ENCODE measurements at regions not wholly inside any gene's neighbourhood (a gene's known extent, or its start where the extent isn't known, plus 50 kb on each side); places are given as distances from the start of the nearest gene placed in this dataset.
A peak's percentile ranks its signal among the peaks of the same experiment; 100 is the strongest.

GRCh38 chr7:27346531-27347275 is 104.1 kb downstream of the EVX1 start:
- Histone ChIP-seq H3K4me3 (replicated peaks in 1 of 3; ENCODE audit: insufficient read depth in 1 of 3, low read depth in 2 of 3, low read length in 3 of 3) (no peak overlapping the region), H3K4me1 (ENCODE audit: insufficient read depth, low read length) (peaks cover 15% of the 10 kb centered on the region)
- POLR2A ChIA-PET: no interaction called here

More at GRCh38 chr7:27346531-27347275, 104.1 kb downstream of the EVX1 start:
- in situ Hi-C loops (cut with HindIII; ENCODE audit: extremely low pct_ligation_motif_present, low pct_unique_long_range_greater_than_20kb) (no loop called here), intact Hi-C loops (cut with micrococcal nuclease; ENCODE audit: unreplicated experiment) (no loop called here)
- CTCF ChIA-PET (ENCODE audit: low intra/inter-chr PET ratio, low total read pairs): no interaction called here
- ATAC-seq (peak; percentile 79), FAIRE-seq (no peak), DNase-seq (ENCODE audit: low spot score) (peak; percentile 66)
- no TSS peak for BruUV-seq (replicated peaks)
- no peaks in the 10 kb centered on the region for H4K20me1 ChIP-seq (ENCODE audit: insufficient read depth, low read length)
- H3K27ac ChIP-seq (ENCODE audit: extremely low read length, insufficient read depth, low read length): no peak overlapping the region
- H2AFZ ChIP-seq (ENCODE audit: low read length): no peak overlapping the region
- WGBS (ENCODE audit: low lambda C conversion rate): under 1% methylated on average over 10 of the region's 10 CpGs
- H3K9me3 ChIP-seq (ENCODE audit: low read length): no peaks in the 10 kb centered on the region
- no peak overlapping the region for H3K4me2 ChIP-seq (ENCODE audit: low read depth, low read length)
- no peaks in the 10 kb centered on the region for H3K79me2 ChIP-seq (ENCODE audit: insufficient read depth, low read length)
- H3K9ac ChIP-seq (ENCODE audit: insufficient read depth, low read depth, low read length): no peak overlapping the region
- TF ChIP-seq HNF4G (IDR thresholded peaks at IDR 0.05; ENCODE audit: borderline replicate concordance, low read depth, low read length) (no peak), HNF4G (CRISPR knock-in tag; IDR thresholded peaks at IDR 0.05; ENCODE audit: borderline replicate concordance, low read depth) (no peak), ONECUT2 (CRISPR knock-in tag; IDR thresholded peaks at IDR 0.05) (no peak), ZKSCAN8 (CRISPR knock-in tag; IDR thresholded peaks at IDR 0.05; ENCODE audit: borderline replicate concordance) (no peak), ARNT2 (CRISPR knock-in tag; IDR thresholded peaks at IDR 0.05; ENCODE audit: low read depth) (no peak), HNRNPK (IDR thresholded peaks at IDR 0.05; ENCODE audit: low read depth, low read length, poor library complexity, severe bottlenecking) (no peak), ZMAT3 (CRISPR knock-in tag; conservative IDR thresholded peaks at IDR 0.05) (no peak), SATB2 (CRISPR knock-in tag; IDR thresholded peaks at IDR 0.05) (no peak), RARA (CRISPR knock-in tag; IDR thresholded peaks at IDR 0.05) (no peak), KLF9 (CRISPR knock-in tag; IDR thresholded peaks at IDR 0.05; ENCODE audit: low read depth) (no peak), ZBTB33 (CRISPR knock-in tag; IDR thresholded peaks at IDR 0.05) (no peak), PBX2 (CRISPR knock-in tag; IDR thresholded peaks at IDR 0.05) (no peak), ZSCAN29 (CRISPR knock-in tag; conservative IDR thresholded peaks at IDR 0.05) (no peak)
- TF ChIP-seq, protein P1, sequence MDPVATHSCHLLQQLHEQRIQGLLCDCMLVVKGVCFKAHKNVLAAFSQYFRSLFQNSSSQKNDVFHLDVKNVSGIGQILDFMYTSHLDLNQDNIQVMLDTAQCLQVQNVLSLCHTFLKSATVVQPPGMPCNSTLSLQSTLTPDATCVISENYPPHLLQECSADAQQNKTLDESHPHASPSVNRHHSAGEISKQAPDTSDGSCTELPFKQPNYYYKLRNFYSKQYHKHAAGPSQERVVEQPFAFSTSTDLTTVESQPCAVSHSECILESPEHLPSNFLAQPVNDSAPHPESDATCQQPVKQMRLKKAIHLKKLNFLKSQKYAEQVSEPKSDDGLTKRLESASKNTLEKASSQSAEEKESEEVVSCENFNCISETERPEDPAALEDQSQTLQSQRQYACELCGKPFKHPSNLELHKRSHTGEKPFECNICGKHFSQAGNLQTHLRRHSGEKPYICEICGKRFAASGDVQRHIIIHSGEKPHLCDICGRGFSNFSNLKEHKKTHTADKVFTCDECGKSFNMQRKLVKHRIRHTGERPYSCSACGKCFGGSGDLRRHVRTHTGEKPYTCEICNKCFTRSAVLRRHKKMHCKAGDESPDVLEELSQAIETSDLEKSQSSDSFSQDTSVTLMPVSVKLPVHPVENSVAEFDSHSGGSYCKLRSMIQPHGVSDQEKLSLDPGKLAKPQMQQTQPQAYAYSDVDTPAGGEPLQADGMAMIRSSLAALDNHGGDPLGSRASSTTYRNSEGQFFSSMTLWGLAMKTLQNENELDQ (CRISPR knock-in tag; IDR thresholded peaks at IDR 0.05; ENCODE audit: borderline replicate concordance): no peak
- TF ChIP-seq, protein P2, sequence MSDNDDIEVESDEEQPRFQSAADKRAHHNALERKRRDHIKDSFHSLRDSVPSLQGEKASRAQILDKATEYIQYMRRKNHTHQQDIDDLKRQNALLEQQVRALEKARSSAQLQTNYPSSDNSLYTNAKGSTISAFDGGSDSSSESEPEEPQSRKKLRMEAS (IDR thresholded peaks at IDR 0.05): no peak
- TF ChIP-seq, protein P3, sequence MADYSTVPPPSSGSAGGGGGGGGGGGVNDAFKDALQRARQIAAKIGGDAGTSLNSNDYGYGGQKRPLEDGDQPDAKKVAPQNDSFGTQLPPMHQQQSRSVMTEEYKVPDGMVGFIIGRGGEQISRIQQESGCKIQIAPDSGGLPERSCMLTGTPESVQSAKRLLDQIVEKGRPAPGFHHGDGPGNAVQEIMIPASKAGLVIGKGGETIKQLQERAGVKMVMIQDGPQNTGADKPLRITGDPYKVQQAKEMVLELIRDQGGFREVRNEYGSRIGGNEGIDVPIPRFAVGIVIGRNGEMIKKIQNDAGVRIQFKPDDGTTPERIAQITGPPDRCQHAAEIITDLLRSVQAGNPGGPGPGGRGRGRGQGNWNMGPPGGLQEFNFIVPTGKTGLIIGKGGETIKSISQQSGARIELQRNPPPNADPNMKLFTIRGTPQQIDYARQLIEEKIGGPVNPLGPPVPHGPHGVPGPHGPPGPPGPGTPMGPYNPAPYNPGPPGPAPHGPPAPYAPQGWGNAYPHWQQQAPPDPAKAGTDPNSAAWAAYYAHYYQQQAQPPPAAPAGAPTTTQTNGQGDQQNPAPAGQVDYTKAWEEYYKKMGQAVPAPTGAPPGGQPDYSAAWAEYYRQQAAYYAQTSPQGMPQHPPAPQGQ (CRISPR knock-in tag; IDR thresholded peaks at IDR 0.05; ENCODE audit: borderline replicate concordance): no peak
- H3K36me3 ChIP-seq (replicated peaks in 1 of 2; ENCODE audit: control insufficient read depth in 1 of 2, insufficient read depth in 2 of 2, low read length in 2 of 2): no peaks in the 10 kb centered on the region
- H3K27me3 ChIP-seq (ENCODE audit: control insufficient read depth in 1 of 2, insufficient read depth in 2 of 2, low read length in 2 of 2): peaks cover 0 to 19% of the 10 kb centered on the region in 2 experiments; a peak in 3 of 5 replicates
